ENCODE measurements at regions not wholly inside any gene's neighbourhood (a gene's known extent, or its start where the extent isn't known, plus 50 kb on each side); places are given as distances from the start of the nearest gene placed in this dataset.
A peak's percentile ranks its signal among the peaks of the same experiment; 100 is the strongest.

GRCh38 chr13:26971990-26972887 is 199.4 kb downstream of the USP12 start:
- DNase-seq (ENCODE audit: low spot score), result peak; percentile 28
- CTCF ChIA-PET, result interaction anchor here (0.6 to 2.4 kb wide), 6 partner anchors 13 to 454 kb away, joined by 3 to 14 read pairs (median 4); no protein-coding TSS in a partner anchor
- H3K27ac ChIP-seq, result no peak overlapping the region
- TF ChIP-seq, protein P1, sequence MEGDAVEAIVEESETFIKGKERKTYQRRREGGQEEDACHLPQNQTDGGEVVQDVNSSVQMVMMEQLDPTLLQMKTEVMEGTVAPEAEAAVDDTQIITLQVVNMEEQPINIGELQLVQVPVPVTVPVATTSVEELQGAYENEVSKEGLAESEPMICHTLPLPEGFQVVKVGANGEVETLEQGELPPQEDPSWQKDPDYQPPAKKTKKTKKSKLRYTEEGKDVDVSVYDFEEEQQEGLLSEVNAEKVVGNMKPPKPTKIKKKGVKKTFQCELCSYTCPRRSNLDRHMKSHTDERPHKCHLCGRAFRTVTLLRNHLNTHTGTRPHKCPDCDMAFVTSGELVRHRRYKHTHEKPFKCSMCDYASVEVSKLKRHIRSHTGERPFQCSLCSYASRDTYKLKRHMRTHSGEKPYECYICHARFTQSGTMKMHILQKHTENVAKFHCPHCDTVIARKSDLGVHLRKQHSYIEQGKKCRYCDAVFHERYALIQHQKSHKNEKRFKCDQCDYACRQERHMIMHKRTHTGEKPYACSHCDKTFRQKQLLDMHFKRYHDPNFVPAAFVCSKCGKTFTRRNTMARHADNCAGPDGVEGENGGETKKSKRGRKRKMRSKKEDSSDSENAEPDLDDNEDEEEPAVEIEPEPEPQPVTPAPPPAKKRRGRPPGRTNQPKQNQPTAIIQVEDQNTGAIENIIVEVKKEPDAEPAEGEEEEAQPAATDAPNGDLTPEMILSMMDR (conservative IDR thresholded peaks at IDR 0.05; ENCODE audit: low read depth), result peak; percentile 43
- POLR2A ChIA-PET (ENCODE audit: low non-redundant PET), result interaction anchor here (0.7 kb wide), 1 partner anchor 376 kb away, joined by 3 read pairs; no protein-coding TSS in a partner anchor

- TF ChIP-seq, protein P1 (conservative IDR thresholded peaks at IDR 0.05; ENCODE audit: low read depth), result no peak
- no peak for DNase-seq (ENCODE audit: low spot score)
- ChIA-PET POLR2A (ENCODE audit: low non-redundant PET) (no interaction called here), CTCF (interaction anchor here (0.7 to 0.8 kb wide), 2 partner anchors 16 to 392 kb away, joined by 3 to 5 read pairs; no protein-coding TSS in a partner anchor)
- H3K27ac ChIP-seq, result no peak overlapping the region
Observed at GRCh38 chr13:26968431-26969341, 202.9 kb downstream of the USP12 start.

DNA sequence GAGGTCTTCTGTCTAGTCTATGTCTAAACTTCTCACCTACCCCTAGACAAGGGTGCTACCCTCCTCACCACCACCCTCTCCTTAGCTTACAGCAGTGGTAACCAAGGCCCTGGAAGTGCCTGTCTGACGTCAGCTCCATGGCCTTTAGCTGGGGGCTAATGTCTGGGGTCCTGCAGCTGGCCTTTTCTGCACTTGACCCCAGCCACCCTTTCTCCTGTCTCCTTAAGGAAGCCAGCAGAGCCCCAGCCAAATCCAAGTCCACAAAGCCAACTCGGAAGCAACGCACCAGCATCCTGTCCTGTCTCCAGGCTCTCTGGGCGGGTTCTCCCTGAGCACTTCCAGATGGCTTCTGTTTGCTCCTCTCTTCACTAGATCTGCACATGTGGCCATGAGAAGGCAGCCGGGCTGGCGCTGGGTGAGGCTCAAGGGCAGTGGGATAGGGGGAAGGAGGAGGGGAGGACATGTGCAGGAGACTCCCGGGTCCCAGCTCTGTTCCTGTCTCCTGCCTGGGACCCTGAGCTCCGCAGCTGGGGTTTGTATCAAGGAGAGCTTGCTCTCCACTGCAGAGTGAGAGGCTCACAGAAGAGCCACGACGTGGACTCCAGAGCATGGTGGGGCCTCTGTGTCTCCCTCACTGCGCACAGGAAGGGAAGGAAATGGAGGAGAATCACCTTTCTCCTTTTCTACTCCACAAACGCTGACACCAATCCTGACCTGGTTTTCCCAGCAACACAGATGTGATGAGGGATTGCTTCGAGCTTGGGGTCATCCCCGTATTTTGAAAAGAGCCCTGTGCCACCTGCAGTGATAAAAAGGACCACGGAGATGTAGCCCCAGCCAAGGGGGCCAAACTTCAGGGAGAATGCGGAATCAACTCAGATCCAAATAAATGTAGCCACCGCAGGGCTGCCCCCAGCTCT is 204.2 kb downstream of the USP12 start:
- DNase-seq (ENCODE audit: low spot score), result no peak
- TF ChIP-seq, protein P1 (conservative IDR thresholded peaks at IDR 0.05; ENCODE audit: low read depth), result no peak
- ChIA-PET POLR2A (ENCODE audit: low non-redundant PET) (no interaction called here), CTCF (interaction anchor here (1.0 kb wide), 1 partner anchor 408 kb away, joined by 5 read pairs; no protein-coding TSS in a partner anchor)
- no peak overlapping the region for H3K27ac ChIP-seq

DNA sequence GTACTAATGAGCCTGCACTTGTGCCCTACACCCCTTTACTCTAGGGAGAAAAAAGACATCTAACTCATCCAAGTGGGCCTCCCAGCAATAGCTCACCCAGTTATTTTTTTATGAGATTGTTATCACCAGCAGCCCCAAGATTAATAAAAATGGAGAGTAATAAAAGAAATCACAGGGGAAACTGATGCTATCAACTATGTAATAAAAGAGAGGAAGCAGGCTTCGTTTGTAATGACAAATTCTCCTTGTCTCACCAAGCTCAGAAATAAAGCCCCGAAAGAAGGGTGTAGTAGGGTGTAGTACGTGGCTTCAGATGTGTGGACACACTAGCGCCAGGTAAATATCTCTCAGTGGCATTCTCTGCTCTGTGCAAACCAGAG is 204.9 kb downstream of the USP12 start:
- CTCF ChIA-PET, result interaction anchor here (0.7 to 1.0 kb wide), 2 partner anchors 396 to 408 kb away, joined by 3 to 5 read pairs; no protein-coding TSS in a partner anchor

GRCh38 chr13:26965952-26966700 is 205.5 kb downstream of the USP12 start:
- POLR2A ChIA-PET (ENCODE audit: low non-redundant PET), result no interaction called here
- H3K27ac ChIP-seq, result no peak overlapping the region
- TF ChIP-seq, protein P1 (conservative IDR thresholded peaks at IDR 0.05; ENCODE audit: low read depth), result no peak
- DNase-seq (ENCODE audit: low spot score), result no peak
- CTCF ChIA-PET, result interaction anchor here (0.7 to 1.0 kb wide), 2 partner anchors 396 to 409 kb away, joined by 3 to 5 read pairs; no protein-coding TSS in a partner anchor

More for the DNA sequence above, 204.9 kb downstream of the USP12 start:
- DNase-seq (ENCODE audit: low spot score), result no peak
- no peak overlapping the region for H3K27ac ChIP-seq
- TF ChIP-seq, protein P1 (conservative IDR thresholded peaks at IDR 0.05; ENCODE audit: low read depth), result no peak
- POLR2A ChIA-PET (ENCODE audit: low non-redundant PET), result no interaction called here
